KMS-11 (cell line): ENCODE measurements at regions not wholly inside any gene's neighbourhood (a gene's known extent, or its start where the extent isn't known, plus 50 kb on each side); places are given as distances from the start of the nearest gene placed in this dataset.
"Not testable (repeated sequence)": the region's sequence is repeated elsewhere in the genome, so short reads cannot be mapped to it uniquely, and the experiment has no call there.

Source experiments
- H2AFZ ChIP-seq: fragments of 200-600 bp; sonication (generic); 2 replicates; pipeline ENCODE4 v1.6.1; 2016; ENCODE audit warnings: antibody characterized with exemption, mixed run types, low read depth
- H3K27ac ChIP-seq: fragments of 200-600 bp; sonication (generic); 2 replicates; pipeline ENCODE4 v1.6.1; 2016; ENCODE audit warnings: mild to moderate bottlenecking, mixed run types
- H3K27me3 ChIP-seq: fragments of 200-600 bp; sonication (generic); 2 replicates; pipeline ENCODE4 v1.6.1; 2017; ENCODE audit warnings: mild to moderate bottlenecking, low read depth, mixed run types, moderate library complexity; ENCODE audit not compliant: insufficient read depth
- H3K36me3 ChIP-seq: fragments of 200-600 bp; sonication (generic); 2 replicates; pipeline ENCODE4 v1.6.1; 2017; ENCODE audit warnings: mild to moderate bottlenecking, mixed run types; ENCODE audit not compliant: insufficient read depth
- H3K4me1 ChIP-seq: fragments of 200-600 bp; sonication (generic); 2 replicates; pipeline ENCODE4 v1.6.1; 2016; ENCODE audit warnings: mild to moderate bottlenecking, low read depth, mixed run types; ENCODE audit not compliant: poor library complexity, severe bottlenecking
- H3K4me2 ChIP-seq: fragments of 200-600 bp; sonication (generic); 2 replicates; pipeline ENCODE4 v1.7.0; 2016; ENCODE audit warnings: mild to moderate bottlenecking, mixed run types
- H3K4me3 ChIP-seq: fragments of 200-600 bp; sonication (generic); IDR thresholded peaks from 2 replicates; pipeline ENCODE4 v1.6.1; 2017; ENCODE audit warnings: low read depth, low read length, mixed read lengths; ENCODE audit not compliant: insufficient read depth
- H3K79me2 ChIP-seq: fragments of 200-600 bp; sonication (generic); 2 replicates; pipeline ENCODE4 v1.6.1; 2016; ENCODE audit warnings: low read depth, mixed run types; ENCODE audit not compliant: insufficient read depth
- H3K9ac ChIP-seq: fragments of 200-600 bp; sonication (generic); 2 replicates; pipeline ENCODE4 v1.6.1; 2016; ENCODE audit warnings: mild to moderate bottlenecking, mixed run types
- H4K20me1 ChIP-seq: fragments of 200-600 bp; sonication (generic); 2 replicates; pipeline ENCODE4 v1.6.1; 2016; ENCODE audit warnings: mild to moderate bottlenecking, mixed run types; ENCODE audit not compliant: insufficient read depth
- TF ChIP-seq, protein P1 (sequence below): fragments of 200-600 bp; sonication (generic); conservative IDR thresholded peaks from 2 replicates; pipeline ENCODE4 v1.6.1; 2017; ENCODE audit warnings: low read depth, mild to moderate bottlenecking, antibody characterized with exemption, low read length, moderate library complexity, mixed read lengths

DNA sequence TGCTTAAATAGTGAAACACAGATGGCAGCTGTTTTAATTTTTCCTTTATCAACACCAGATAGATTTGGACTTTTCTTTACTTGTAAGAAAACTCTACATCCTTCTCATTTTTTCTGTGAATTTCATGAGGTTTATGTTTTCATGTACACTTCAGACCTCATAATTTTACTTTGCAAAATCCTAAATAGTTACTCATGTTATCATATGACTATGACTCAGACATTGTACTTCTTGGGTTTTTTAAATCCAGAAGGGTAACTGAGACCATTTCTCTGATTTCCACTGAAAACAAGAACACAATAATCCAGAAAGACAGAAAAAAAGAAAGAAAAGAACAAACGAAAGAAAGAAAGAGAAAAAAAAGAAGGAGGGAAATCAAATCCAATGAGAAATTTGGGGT is 1021.6 kb downstream of the NCAM2 start:
- H3K4me1 ChIP-seq: no peaks in the 10 kb centered on the region
- H2AFZ ChIP-seq: no peak overlapping the region
- no peak overlapping the region for H3K4me2 ChIP-seq
- H3K27ac ChIP-seq: no peak overlapping the region
- no peak overlapping the region for H3K4me3 ChIP-seq
- no peak overlapping the region for H3K9ac ChIP-seq
- no peaks in the 10 kb centered on the region for H3K27me3 ChIP-seq
- no peaks in the 10 kb centered on the region for H3K79me2 ChIP-seq
- TF ChIP-seq, protein P1, sequence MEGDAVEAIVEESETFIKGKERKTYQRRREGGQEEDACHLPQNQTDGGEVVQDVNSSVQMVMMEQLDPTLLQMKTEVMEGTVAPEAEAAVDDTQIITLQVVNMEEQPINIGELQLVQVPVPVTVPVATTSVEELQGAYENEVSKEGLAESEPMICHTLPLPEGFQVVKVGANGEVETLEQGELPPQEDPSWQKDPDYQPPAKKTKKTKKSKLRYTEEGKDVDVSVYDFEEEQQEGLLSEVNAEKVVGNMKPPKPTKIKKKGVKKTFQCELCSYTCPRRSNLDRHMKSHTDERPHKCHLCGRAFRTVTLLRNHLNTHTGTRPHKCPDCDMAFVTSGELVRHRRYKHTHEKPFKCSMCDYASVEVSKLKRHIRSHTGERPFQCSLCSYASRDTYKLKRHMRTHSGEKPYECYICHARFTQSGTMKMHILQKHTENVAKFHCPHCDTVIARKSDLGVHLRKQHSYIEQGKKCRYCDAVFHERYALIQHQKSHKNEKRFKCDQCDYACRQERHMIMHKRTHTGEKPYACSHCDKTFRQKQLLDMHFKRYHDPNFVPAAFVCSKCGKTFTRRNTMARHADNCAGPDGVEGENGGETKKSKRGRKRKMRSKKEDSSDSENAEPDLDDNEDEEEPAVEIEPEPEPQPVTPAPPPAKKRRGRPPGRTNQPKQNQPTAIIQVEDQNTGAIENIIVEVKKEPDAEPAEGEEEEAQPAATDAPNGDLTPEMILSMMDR: no peak
- H4K20me1 ChIP-seq: no peaks in the 10 kb centered on the region
- no peaks in the 10 kb centered on the region for H3K36me3 ChIP-seq

DNA sequence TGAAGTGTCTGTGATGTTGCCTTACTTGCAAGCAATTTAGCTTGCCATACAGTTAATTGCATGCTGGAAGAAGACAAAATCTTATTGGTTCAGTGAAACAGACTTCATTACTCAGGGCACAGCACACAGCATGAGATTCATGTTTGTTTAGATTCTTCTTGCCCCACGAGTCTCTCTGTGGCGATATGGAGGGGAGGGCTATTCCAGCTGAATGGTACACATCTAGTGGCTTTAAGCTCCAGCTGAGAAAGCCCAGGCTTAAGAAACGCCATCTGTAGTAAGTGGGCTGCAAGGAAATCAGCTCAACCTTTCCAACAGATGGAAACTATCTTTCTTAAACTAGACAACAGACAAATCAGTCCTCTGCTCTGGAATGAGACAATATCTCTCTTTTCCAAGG is 1022.0 kb downstream of the NCAM2 start:
- Histone ChIP-seq H4K20me1 (no peaks in the 10 kb centered on the region), H3K27me3 (no peaks in the 10 kb centered on the region), H3K9ac (no peak overlapping the region), H3K79me2 (no peaks in the 10 kb centered on the region), H3K27ac (no peak overlapping the region), H3K4me2 (no peak overlapping the region), H2AFZ (no peak overlapping the region), H3K4me3 (no peak overlapping the region), H3K4me1 (no peaks in the 10 kb centered on the region), H3K36me3 (no peaks in the 10 kb centered on the region)
- TF ChIP-seq, protein P1: no peak

- H3K9ac ChIP-seq, H3K4me1 ChIP-seq, H3K4me2 ChIP-seq, H3K36me3 ChIP-seq, H3K27me3 ChIP-seq, H3K27ac ChIP-seq, H2AFZ ChIP-seq, H3K79me2 ChIP-seq, H4K20me1 ChIP-seq, H3K4me3 ChIP-seq: not testable (repeated sequence)
These were observed 1025.7 kb downstream of the NCAM2 start for GRCh38 chr21:22023896-22024295.

GRCh38 chr21:22044431-22044830 is 1046.2 kb downstream of the NCAM2 start:
- H4K20me1 ChIP-seq: no peaks in the 10 kb centered on the region
- no peak overlapping the region for H3K4me2 ChIP-seq
- no peaks in the 10 kb centered on the region for H3K79me2 ChIP-seq
- H3K4me3 ChIP-seq: no peak overlapping the region
- H3K27me3 ChIP-seq: no peaks in the 10 kb centered on the region
- H2AFZ ChIP-seq: no peak overlapping the region
- TF ChIP-seq, protein P1: no peak
- H3K9ac ChIP-seq: no peak overlapping the region
- no peak overlapping the region for H3K27ac ChIP-seq
- H3K4me1 ChIP-seq: no peaks in the 10 kb centered on the region
- no peaks in the 10 kb centered on the region for H3K36me3 ChIP-seq

GRCh38 chr21:22046576-22046975 is 1048.4 kb downstream of the NCAM2 start:
- TF ChIP-seq, protein P1: no peak
- Histone ChIP-seq H3K36me3 (no peaks in the 10 kb centered on the region), H3K79me2 (no peaks in the 10 kb centered on the region), H3K27ac (no peak overlapping the region), H3K27me3 (no peaks in the 10 kb centered on the region), H2AFZ (no peak overlapping the region), H4K20me1 (no peaks in the 10 kb centered on the region), H3K9ac (no peak overlapping the region), H3K4me2 (no peak overlapping the region), H3K4me1 (no peaks in the 10 kb centered on the region), H3K4me3 (no peak overlapping the region)
